AG04450 (cell line): ENCODE measurements at regions not wholly inside any gene's neighbourhood (a gene's known extent, or its start where the extent isn't known, plus 50 kb on each side); places are given as distances from the start of the nearest gene placed in this dataset.
"Not testable (repeated sequence)": the region's sequence is repeated elsewhere in the genome, so short reads cannot be mapped to it uniquely, and the experiment has no call there.

Experiments used
- CTCF ChIA-PET: fragments of 300-600, 350-600 bp; formaldehyde crosslinking; extraction: SDS; loops from one replicate; lab custom pipeline; 2022; ENCODE audit warnings: antibody characterized with exemption, inconsistent platforms; lab: Charles Lee
- POLR2A ChIA-PET: fragments of 350-600 bp; formaldehyde crosslinking; extraction: SDS; loops from one replicate; lab custom pipeline; 2021; ENCODE audit warnings: antibody characterized with exemption, inconsistent platforms; lab: Yijun Ruan, JAX
- DNase-seq: peaks from one replicate; pipeline ENCODE4 v3.0.0-alpha.2; 2011; ENCODE audit warnings: low read depth, low spot score
- H3K27ac ChIP-seq: one replicate; pipeline ENCODE4 v1.5.1; 2012; ENCODE audit warnings: low read depth, low read length, control low read depth
- H3K27me3 ChIP-seq: one replicate; pipeline ENCODE4 v1.6.0; 2012; ENCODE audit warnings: low read length; ENCODE audit not compliant: control insufficient read depth, insufficient read depth
- H3K4me3 ChIP-seq: 2 replicates; pipeline ENCODE4 v1.5.1; 2011; ENCODE audit warnings: mild to moderate bottlenecking, low read depth, low read length, control low read depth
- H3K9me3 ChIP-seq: 2 replicates; pipeline ENCODE4 v1.5.1; 2012; ENCODE audit warnings: low read length; ENCODE audit not compliant: control insufficient read depth, insufficient read depth
- CTCF ChIP-seq: IDR thresholded peaks from 2 replicates; pipeline ENCODE4 v1.5.1; 2011; ENCODE audit warnings: low read depth, low read length, control low read depth, inconsistent platforms

GRCh38 chr4:79682161-79682560, 274.1 kb upstream of the GK2 start:
- POLR2A ChIA-PET, result no interaction called here
- H3K27ac ChIP-seq, result no peak overlapping the region
- H3K27me3 ChIP-seq, result no peaks in the 10 kb centered on the region
- no peak for DNase-seq
- H3K4me3 ChIP-seq, result no peak overlapping the region
- no peaks in the 10 kb centered on the region for H3K9me3 ChIP-seq
- no peak for TF ChIP-seq CTCF
- CTCF ChIA-PET, result no interaction called here

DNA sequence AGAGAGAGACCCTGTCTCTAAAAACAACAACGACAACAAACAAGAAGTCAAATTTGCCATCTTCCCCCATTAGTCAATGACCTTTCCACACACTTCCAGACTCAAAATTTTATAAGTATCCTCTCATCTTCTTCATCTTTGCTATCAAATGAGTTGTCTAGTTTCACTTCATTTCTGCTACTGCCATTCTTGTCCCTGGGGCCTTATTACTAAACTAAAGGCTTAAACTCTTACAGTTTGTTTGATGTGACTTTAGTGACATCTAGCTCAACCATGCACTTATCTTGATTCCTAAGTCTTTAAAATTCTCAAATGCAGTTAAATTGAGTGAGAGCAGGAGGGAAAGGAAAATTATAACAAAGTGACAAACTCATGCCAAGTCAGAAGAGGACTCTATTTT, 271.8 kb upstream of the GK2 start:
- H3K27ac ChIP-seq, result no peak overlapping the region
- no peaks in the 10 kb centered on the region for H3K9me3 ChIP-seq
- H3K27me3 ChIP-seq, result no peaks in the 10 kb centered on the region
- CTCF ChIA-PET, result no interaction called here
- H3K4me3 ChIP-seq, result no peak overlapping the region
- no peak for TF ChIP-seq CTCF
- no peak for DNase-seq
- POLR2A ChIA-PET, result no interaction called here

GRCh38 chr4:79678472-79679202, 270.6 kb upstream of the GK2 start:
- H3K9me3 ChIP-seq, result no peaks in the 10 kb centered on the region
- POLR2A ChIA-PET, result no interaction called here
- no peak for DNase-seq
- no peak overlapping the region for H3K4me3 ChIP-seq
- CTCF ChIA-PET, result no interaction called here
- TF ChIP-seq CTCF, result no peak
- no peaks in the 10 kb centered on the region for H3K27me3 ChIP-seq
- H3K27ac ChIP-seq, result no peak overlapping the region

- POLR2A ChIA-PET, result no interaction called here
- no peak for DNase-seq
- CTCF ChIA-PET, result no interaction called here
- TF ChIP-seq CTCF, result no peak
- H3K4me3 ChIP-seq, result no peak overlapping the region
- H3K9me3 ChIP-seq, result no peaks in the 10 kb centered on the region
- H3K27ac ChIP-seq, result no peak overlapping the region
- no peaks in the 10 kb centered on the region for H3K27me3 ChIP-seq
These were observed 268.7 kb upstream of the GK2 start for GRCh38 chr4:79676705-79677104.

DNA sequence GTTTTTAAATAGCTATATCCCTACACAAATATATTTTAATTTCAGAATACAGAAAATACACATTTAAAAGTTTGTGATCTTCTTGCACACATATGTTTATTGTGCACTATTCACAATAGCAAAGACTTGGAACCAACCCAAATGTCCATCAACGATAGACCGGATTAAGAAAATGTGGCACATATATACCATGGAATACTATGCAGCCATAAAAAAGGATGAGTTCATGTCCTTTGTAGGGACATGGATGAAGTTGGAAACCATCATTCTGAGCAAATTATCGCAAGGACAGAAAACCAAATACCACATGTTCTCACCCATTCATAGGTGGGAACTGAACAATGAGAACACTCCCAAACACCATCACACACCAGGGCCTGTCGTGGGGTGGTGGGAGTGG, 266.9 kb upstream of the GK2 start:
- H3K9me3 ChIP-seq, CTCF ChIA-PET, POLR2A ChIA-PET, DNase-seq, H3K27me3 ChIP-seq, H3K4me3 ChIP-seq, H3K27ac ChIP-seq: not testable (repeated sequence)
